Fibroblast of pulmonary artery (primary cell): ENCODE measurements at regions not wholly inside any gene's neighbourhood (a gene's known extent, or its start where the extent isn't known, plus 50 kb on each side); places are given as distances from the start of the nearest gene placed in this dataset.

ENCODE experiments used
- DNase-seq: peaks from one replicate; pipeline ENCODE4 v3.0.0-alpha.2; 2010; ENCODE audit warnings: low read depth
- H3K4me3 ChIP-seq: replicated peaks from 2 replicates; pipeline ENCODE4 v1.5.1; 2011; ENCODE audit warnings: low read depth, mild to moderate bottlenecking, control low read depth, low read length, moderate library complexity
- CTCF ChIP-seq: IDR thresholded peaks from 2 replicates; pipeline ENCODE4 v1.5.1; 2011; ENCODE audit warnings: mild to moderate bottlenecking, control low read depth, low read length, inconsistent platforms; ENCODE audit errors: missing control alignments

- no peak for TF ChIP-seq CTCF
- no peak overlapping the region for H3K4me3 ChIP-seq
These were observed 411.7 kb upstream of the NRP1 start for GRCh38 chr10:33746186-33746585.

DNA sequence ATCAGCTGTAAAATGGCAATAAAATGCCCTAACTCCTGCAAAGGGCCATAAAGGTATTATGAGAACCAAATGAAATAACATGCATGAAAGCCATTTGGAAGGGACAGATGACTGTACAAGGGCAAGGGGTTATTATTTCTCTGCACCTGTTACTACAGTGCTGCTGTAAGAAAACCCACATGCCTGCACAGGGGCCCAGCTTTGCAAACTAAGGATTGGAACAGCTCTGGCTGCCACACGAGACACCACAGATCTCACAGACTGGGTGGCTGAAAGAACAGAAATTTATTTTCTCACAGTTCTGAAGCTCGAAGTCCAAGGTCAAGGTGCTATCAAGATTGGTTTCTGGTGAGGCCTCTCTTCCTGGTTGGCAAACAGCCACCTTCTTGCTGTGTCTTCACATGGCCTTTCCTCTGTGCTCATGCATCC is 409.0 kb upstream of the NRP1 start:
- TF ChIP-seq CTCF = no peak
- no peak overlapping the region for H3K4me3 ChIP-seq
- DNase-seq = no peak

More at GRCh38 chr10:33746186-33746585, 411.7 kb upstream of the NRP1 start:
- DNase-seq = no peak

DNA sequence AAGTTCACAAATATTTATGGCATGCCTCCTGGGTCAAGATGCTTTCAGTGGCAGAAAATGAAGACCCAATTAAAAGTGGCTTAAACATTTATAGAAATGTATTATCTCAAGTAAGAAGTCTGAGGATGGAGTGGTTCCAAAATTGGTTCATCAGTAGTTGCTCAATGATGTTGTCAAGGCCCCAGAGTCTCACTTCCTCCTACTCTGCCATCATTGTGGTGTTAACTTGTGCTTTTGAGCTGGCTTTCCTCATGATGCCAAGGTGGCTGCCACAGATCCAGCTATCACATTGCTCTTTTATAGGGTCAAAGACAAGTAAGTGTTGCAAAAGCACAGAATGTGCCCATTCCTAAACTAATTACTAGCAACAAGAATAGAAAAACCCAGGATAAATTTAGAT is 404.6 kb upstream of the NRP1 start:
- no peak overlapping the region for H3K4me3 ChIP-seq
- no peak for TF ChIP-seq CTCF
- no peak for DNase-seq

- TF ChIP-seq CTCF = no peak
- no peak overlapping the region for H3K4me3 ChIP-seq
- DNase-seq = peak; percentile 25
These were observed 401.0 kb upstream of the NRP1 start for GRCh38 chr10:33735464-33735923.

- H3K4me3 ChIP-seq = no peak overlapping the region
- no peak for TF ChIP-seq CTCF
- no peak for DNase-seq
These were observed 400.1 kb upstream of the NRP1 start for GRCh38 chr10:33734393-33735155.

DNA sequence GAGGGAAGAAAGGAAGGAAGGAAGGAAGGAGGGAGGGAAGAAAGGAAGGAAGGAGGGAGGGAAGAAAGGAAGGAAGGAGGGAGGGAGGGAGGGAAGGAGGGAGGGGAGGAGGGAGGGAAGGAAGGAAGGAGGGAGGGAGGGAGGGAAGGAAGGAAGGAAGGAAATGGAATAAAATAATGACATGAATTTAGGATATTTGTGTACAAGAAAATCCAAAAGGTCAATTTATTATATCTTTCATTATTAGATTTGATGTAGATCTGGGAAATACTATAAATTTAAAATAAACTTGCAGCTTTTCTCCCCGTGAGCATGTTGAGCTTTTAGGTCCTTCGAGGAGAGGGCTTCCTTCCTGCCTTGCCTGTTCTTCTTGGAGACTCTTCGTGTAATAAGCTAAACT is 398.6 kb upstream of the NRP1 start:
- DNase-seq = no peak
- TF ChIP-seq CTCF = no peak
- no peak overlapping the region for H3K4me3 ChIP-seq

GRCh38 chr10:33732161-33732680 is 397.8 kb upstream of the NRP1 start:
- no peak for TF ChIP-seq CTCF
- no peak overlapping the region for H3K4me3 ChIP-seq
- peak; percentile 57 for DNase-seq
